Suprapubic skin (tissue), 3 donors: ENCODE measurements at regions not wholly inside any gene's neighbourhood (a gene's known extent, or its start where the extent isn't known, plus 50 kb on each side); places are given as distances from the start of the nearest gene placed in this dataset.

Source experiments
- CTCF ChIP-seq, 2 donors: fragments of 200-600 bp in 1 of 2; fragments of 450-650 bp in 1 of 2; sonication (generic) in 1 of 2; IDR thresholded peaks; one replicate each; pipeline ENCODE4 v1.5.1; 2016 to 2019; ENCODE audit warnings: antibody characterized with exemption in 2 of 2, mild to moderate bottlenecking in 1 of 2, moderate library complexity in 1 of 2
- EP300 ChIP-seq: sonication (generic); formaldehyde crosslinking; IDR thresholded peaks from one replicate; pipeline ENCODE4 v1.6.1; 2017; ENCODE audit warnings: antibody characterized with exemption
- POLR2A ChIP-seq, 2 donors: fragments of 450-650 bp; IDR thresholded peaks; one replicate each; pipeline ENCODE4 v1.6.1; 2017; ENCODE audit warnings: antibody characterized with exemption in 2 of 2, mild to moderate bottlenecking in 2 of 2, moderate library complexity in 2 of 2

- no peak for TF ChIP-seq CTCF (IDR thresholded peaks at IDR 0.05)
- no peak for TF ChIP-seq EP300
- TF ChIP-seq POLR2A (IDR thresholded peaks at IDR 0.05): no peak
Observed at GRCh38 chr11:69390561-69390960, 90.9 kb upstream of the LINC01488 start.
